ENCODE measurements at regions not wholly inside any gene's neighbourhood (a gene's known extent, or its start where the extent isn't known, plus 50 kb on each side); places are given as distances from the start of the nearest gene placed in this dataset.

DNA sequence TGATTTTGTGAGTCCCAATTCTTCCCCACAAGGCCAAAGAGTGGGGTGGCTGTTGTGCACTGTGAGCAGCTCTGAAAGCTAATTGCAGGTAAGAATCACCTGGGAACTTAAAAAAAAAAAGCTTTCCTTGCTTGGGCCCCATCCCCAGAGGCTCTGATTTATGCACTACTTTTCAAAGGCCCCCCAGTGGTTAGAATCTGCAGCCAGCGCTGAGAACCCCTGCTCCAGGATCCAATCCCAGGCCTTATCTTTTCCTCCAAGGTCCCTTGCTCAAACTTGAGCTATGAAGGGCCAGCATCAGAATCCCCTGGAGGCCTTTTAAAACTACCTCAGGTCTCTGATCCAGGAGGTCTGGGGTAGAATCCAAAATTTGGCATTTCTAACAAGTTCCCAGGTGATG is 156.8 kb downstream of the UXS1 start:
- Histone ChIP-seq H3K4me3 (no peak overlapping the region), H3K36me3 (replicated peaks in 1 of 2; ENCODE audit: insufficient read depth in 1 of 2, low read depth in 2 of 2) (no peaks in the 10 kb centered on the region), H3K27me3 (no peaks in the 10 kb centered on the region), H3K27ac (no peak overlapping the region), H3K9me3 (no peaks in the 10 kb centered on the region), H3K4me1 (no peaks in the 10 kb centered on the region)
- no peak for DNase-seq
- WGBS, 2 donors, result 84 to 100% methylated on average over 1 of the region's 1 CpG
- no peak for TF ChIP-seq POLR2A (IDR thresholded peaks at IDR 0.05)
- TF ChIP-seq, protein P1, sequence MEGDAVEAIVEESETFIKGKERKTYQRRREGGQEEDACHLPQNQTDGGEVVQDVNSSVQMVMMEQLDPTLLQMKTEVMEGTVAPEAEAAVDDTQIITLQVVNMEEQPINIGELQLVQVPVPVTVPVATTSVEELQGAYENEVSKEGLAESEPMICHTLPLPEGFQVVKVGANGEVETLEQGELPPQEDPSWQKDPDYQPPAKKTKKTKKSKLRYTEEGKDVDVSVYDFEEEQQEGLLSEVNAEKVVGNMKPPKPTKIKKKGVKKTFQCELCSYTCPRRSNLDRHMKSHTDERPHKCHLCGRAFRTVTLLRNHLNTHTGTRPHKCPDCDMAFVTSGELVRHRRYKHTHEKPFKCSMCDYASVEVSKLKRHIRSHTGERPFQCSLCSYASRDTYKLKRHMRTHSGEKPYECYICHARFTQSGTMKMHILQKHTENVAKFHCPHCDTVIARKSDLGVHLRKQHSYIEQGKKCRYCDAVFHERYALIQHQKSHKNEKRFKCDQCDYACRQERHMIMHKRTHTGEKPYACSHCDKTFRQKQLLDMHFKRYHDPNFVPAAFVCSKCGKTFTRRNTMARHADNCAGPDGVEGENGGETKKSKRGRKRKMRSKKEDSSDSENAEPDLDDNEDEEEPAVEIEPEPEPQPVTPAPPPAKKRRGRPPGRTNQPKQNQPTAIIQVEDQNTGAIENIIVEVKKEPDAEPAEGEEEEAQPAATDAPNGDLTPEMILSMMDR (IDR thresholded peaks at IDR 0.05), result no peak
- intact Hi-C loops (cut with DNase I), result no loop called here
- ATAC-seq, result no peak

DNA sequence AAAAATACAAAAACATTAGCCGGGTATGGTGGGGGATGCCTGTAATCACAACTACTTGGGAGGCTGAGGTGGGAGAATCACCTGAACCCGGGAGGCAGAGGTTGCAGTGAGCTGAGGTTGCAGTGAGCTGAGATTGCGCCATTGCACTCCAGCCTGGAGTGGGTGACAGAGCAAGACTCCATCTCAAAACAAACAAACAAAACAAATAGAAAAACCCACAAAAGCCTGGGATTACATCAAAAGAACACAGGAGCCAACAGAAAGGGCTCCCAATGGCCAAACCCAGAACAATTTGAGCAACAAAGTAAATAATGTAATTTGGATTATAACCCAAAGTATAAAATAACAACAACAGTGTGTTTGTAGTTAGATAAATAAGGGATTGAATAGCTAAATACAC is 159.8 kb downstream of the UXS1 start:
- no peak for TF ChIP-seq POLR2A (IDR thresholded peaks at IDR 0.05)
- TF ChIP-seq, protein P1 (IDR thresholded peaks at IDR 0.05), result no peak
- H3K4me3 ChIP-seq, result no peak overlapping the region
- H3K4me1 ChIP-seq, result peaks cover 8% of the 10 kb centered on the region
- H3K36me3 ChIP-seq (replicated peaks in 1 of 2; ENCODE audit: insufficient read depth in 1 of 2, low read depth in 2 of 2), result no peaks in the 10 kb centered on the region
- H3K9me3 ChIP-seq, result no peaks in the 10 kb centered on the region
- DNase-seq, result no peak
- no peaks in the 10 kb centered on the region for H3K27me3 ChIP-seq
- intact Hi-C loops (cut with DNase I), result no loop called here
- no peak for ATAC-seq
- 64 to 79% methylated on average over 3 of the region's 3 CpGs for WGBS, 2 donors
- H3K27ac ChIP-seq, result no peak overlapping the region

DNA sequence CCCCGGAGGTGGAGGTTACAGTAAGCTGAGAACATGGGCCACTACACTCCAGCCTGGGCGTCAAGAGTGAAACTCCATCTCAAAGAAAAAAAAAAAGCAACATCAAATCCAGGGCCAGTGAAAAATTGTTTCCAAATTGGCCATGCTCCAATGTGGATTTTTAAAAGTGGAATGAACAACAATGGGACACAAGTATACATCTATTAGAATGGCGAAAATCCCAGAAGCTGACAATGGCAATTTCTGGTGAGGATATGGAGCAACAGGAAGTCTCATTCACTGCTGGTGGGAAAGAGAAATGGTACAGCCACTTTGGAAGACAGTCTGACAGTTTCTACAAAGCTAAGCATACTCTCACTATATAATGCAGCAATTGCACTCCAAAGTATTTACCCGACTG is 161.4 kb downstream of the UXS1 start:
- no peaks in the 10 kb centered on the region for H3K9me3 ChIP-seq
- WGBS, 2 donors, result 82 to 90% methylated on average over 4 of the region's 4 CpGs
- TF ChIP-seq POLR2A (IDR thresholded peaks at IDR 0.05), result no peak
- TF ChIP-seq, protein P1 (IDR thresholded peaks at IDR 0.05), result no peak
- peaks cover 8% of the 10 kb centered on the region for H3K4me1 ChIP-seq
- DNase-seq (no peak), ATAC-seq (no peak)
- no peak overlapping the region for H3K4me3 ChIP-seq
- intact Hi-C loops (cut with DNase I), result no loop called here
- no peak overlapping the region for H3K27ac ChIP-seq
- H3K27me3 ChIP-seq, result no peaks in the 10 kb centered on the region
- H3K36me3 ChIP-seq (replicated peaks in 1 of 2; ENCODE audit: insufficient read depth in 1 of 2, low read depth in 2 of 2), result no peaks in the 10 kb centered on the region

DNA sequence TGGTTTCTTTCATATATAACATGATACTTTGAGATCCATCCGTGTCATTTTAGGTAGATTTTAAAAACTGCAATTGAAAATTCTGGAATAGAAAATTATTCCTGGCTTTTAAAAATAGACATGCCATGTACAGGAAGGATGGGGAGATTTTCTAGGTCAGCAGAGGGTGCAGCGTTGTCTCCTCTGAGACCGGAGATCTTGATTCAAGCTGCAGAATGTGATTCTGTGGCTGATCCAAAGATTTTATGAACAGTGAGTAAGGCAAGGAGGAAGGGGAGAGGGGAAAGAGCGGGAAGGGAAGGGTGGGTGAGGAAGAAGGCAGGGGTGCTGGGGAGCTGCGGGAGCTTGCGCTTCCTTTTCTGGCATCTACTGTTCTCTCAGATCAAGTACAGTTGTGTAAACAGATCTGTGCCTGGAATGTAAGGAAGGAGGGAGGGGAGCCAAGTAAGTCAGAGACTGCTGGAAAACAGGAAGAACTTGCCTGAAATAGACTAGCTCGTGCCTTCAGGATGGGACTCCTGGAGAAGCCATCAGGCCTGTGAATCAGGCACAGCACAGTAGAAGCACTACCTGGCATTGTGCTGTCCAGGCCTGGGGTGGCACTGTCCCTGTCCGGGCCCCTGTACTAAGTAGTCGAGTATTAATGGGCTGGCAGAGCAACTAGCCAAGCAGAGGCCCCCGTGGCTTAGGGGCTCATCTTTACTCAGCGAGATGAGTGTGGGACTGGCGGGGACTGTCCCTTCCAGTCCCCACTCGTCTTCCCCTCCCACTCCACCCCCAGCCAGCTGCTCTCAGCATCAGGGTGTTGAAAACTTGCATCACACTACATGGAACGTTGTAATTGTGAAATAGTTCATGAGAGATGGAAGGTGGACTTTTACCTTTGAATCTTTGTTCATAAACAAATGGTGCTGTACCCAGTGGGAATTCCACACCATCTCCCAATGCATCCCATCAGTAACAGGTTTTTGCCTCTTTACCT is 163.5 kb downstream of the UXS1 start:
- Histone ChIP-seq H3K4me3 (no peak overlapping the region), H3K36me3 (replicated peaks in 1 of 2; ENCODE audit: insufficient read depth in 1 of 2, low read depth in 2 of 2) (no peaks in the 10 kb centered on the region), H3K9me3 (no peaks in the 10 kb centered on the region), H3K27me3 (no peaks in the 10 kb centered on the region), H3K4me1 (peaks cover 8% of the 10 kb centered on the region), H3K27ac (peak overlapping the region; percentile 2 to 62 (median 29))
- intact Hi-C loops (cut with DNase I), result no loop called here
- peak in 3 of 4 donors; percentile 9 to 37 (median 27) for DNase-seq
- WGBS, 2 donors, result 40% methylated on average over 14 of the region's 14 CpGs
- TF ChIP-seq, protein P1 (IDR thresholded peaks at IDR 0.05), result no peak
- no peak for TF ChIP-seq POLR2A (IDR thresholded peaks at IDR 0.05)
- peak; percentile 58 for ATAC-seq
